ENCODE measurements at regions not wholly inside any gene's neighbourhood (a gene's known extent, or its start where the extent isn't known, plus 50 kb on each side); places are given as distances from the start of the nearest gene placed in this dataset.
"Not testable (repeated sequence)": the region's sequence is repeated elsewhere in the genome, so short reads cannot be mapped to it uniquely, and the experiment has no call there.

DNA sequence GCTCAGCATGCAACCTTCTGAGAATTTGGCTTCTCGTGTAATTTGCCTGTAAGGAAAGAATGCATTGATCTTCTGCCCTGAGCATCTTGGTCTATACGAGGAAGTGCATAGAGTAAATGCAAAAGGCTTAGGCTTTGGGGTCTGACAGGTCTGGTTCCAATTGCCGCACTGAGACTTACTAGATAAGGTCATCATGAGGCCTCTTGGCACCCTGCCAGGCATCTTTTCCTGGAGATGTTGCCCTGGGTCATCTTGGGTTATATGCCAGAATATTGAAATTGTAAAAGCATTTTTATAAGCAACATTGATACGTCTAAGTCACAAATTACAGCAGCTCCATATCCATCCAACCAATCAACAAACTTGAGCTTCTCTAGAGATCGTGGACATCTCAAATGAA, 108.8 kb upstream of the WARS2 start:
- DNase-seq: no peak
- H3K36me3 ChIP-seq: no peaks in the 10 kb centered on the region
- H3K27me3 ChIP-seq: no peaks in the 10 kb centered on the region
- no peaks in the 10 kb centered on the region for H3K9me3 ChIP-seq
- WGBS, 2 donors: 91 to 92% methylated on average over 5 of the region's 5 CpGs
- TF ChIP-seq EP300 (IDR thresholded peaks at IDR 0.05): no peak
- TF ChIP-seq POLR2AphosphoS5 (IDR thresholded peaks at IDR 0.05): no peak
- TF ChIP-seq POLR2A (IDR thresholded peaks at IDR 0.05): no peak
- TF ChIP-seq, protein P1, sequence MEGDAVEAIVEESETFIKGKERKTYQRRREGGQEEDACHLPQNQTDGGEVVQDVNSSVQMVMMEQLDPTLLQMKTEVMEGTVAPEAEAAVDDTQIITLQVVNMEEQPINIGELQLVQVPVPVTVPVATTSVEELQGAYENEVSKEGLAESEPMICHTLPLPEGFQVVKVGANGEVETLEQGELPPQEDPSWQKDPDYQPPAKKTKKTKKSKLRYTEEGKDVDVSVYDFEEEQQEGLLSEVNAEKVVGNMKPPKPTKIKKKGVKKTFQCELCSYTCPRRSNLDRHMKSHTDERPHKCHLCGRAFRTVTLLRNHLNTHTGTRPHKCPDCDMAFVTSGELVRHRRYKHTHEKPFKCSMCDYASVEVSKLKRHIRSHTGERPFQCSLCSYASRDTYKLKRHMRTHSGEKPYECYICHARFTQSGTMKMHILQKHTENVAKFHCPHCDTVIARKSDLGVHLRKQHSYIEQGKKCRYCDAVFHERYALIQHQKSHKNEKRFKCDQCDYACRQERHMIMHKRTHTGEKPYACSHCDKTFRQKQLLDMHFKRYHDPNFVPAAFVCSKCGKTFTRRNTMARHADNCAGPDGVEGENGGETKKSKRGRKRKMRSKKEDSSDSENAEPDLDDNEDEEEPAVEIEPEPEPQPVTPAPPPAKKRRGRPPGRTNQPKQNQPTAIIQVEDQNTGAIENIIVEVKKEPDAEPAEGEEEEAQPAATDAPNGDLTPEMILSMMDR (IDR thresholded peaks at IDR 0.05): no peak
- no peak overlapping the region for H3K27ac ChIP-seq
- no peak overlapping the region for H3K4me3 ChIP-seq
- no peaks in the 10 kb centered on the region for H3K4me1 ChIP-seq
- intact Hi-C loops (cut with DNase I): no loop called here

DNA sequence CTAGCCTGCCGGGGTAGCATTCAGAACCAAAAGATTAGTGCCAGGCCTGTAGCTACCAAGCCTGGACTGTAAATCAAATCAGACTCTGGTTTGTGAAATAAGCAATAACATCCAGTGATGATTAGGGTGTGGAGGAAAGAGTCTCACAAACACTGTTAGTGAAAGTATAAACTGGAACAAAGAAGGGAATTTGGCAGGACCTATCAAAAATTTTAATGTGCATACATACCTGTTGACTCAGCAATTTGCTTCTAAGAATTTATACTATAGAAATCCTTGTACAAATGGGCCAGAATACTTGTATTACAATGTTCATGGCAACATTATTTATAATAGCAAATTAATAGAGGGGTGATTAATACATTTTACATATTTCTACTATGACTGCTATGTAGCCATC, 109.8 kb upstream of the WARS2 start:
- H3K4me3 ChIP-seq: no peak overlapping the region
- H3K36me3 ChIP-seq: no peaks in the 10 kb centered on the region
- no peaks in the 10 kb centered on the region for H3K27me3 ChIP-seq
- H3K27ac ChIP-seq: no peak overlapping the region
- H3K4me1 ChIP-seq: no peaks in the 10 kb centered on the region
- 95 to 96% methylated on average over 1 of the region's 1 CpG for WGBS, 2 donors
- H3K9me3 ChIP-seq: no peaks in the 10 kb centered on the region
- intact Hi-C loops (cut with DNase I): no loop called here
- TF ChIP-seq POLR2A (IDR thresholded peaks at IDR 0.05) (no peak), EP300 (IDR thresholded peaks at IDR 0.05) (no peak), POLR2AphosphoS5 (IDR thresholded peaks at IDR 0.05) (no peak)
- TF ChIP-seq, protein P1 (IDR thresholded peaks at IDR 0.05): no peak
- no peak for DNase-seq

DNA sequence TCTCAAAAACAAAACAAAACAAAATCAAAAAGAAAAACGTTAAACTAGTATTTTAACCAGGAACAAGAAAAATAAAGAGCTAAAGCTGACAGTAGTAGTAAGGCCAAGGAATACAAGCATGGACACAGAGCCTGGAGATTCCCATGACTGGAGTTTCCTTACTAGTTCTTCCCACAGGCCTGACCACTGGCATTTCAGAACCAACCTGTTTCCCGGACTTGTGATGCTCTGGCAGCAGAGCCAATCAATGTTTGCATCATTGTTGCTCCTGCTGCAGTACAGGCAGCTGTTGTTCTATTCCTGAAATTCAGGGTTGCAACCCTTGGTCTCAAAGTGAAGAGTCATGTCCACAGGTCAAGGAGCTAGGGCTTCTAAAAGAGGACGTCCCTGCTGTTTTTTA, 111.3 kb upstream of the WARS2 start:
- no peaks in the 10 kb centered on the region for H3K4me1 ChIP-seq
- H3K4me3 ChIP-seq: no peak overlapping the region
- no peaks in the 10 kb centered on the region for H3K36me3 ChIP-seq
- intact Hi-C loops (cut with DNase I): no loop called here
- H3K27ac ChIP-seq: no peak overlapping the region
- no peak for DNase-seq
- TF ChIP-seq POLR2A (IDR thresholded peaks at IDR 0.05): no peak
- TF ChIP-seq, protein P1 (IDR thresholded peaks at IDR 0.05): no peak
- TF ChIP-seq POLR2AphosphoS5 (IDR thresholded peaks at IDR 0.05): no peak
- TF ChIP-seq EP300 (IDR thresholded peaks at IDR 0.05): no peak
- no peaks in the 10 kb centered on the region for H3K9me3 ChIP-seq
- no peaks in the 10 kb centered on the region for H3K27me3 ChIP-seq
- WGBS, 2 donors: 87 to 91% methylated on average over 3 of the region's 3 CpGs

DNA sequence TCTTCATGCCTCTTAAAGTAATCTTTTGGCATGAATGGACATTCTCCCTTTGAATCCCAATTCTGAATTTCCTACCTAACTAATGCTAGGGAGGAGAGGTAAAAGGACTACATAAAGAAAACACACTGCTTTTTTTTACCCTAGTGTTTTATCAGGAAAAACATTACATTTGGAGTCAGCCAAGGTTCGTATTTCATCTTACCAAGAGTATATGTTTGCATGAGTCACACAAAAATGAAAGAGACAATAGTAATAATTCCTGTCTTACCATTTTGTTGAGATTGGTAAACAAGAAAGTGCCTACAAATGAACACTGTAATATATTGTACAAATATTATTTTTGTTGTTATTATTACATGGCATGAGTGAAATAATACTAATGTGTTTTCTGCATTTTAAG, 112.9 kb upstream of the WARS2 start:
- WGBS, 2 donors: 50 to 84% methylated on average over 1 of the region's 1 CpG
- TF ChIP-seq, protein P1 (IDR thresholded peaks at IDR 0.05): no peak
- TF ChIP-seq POLR2AphosphoS5 (IDR thresholded peaks at IDR 0.05): no peak
- TF ChIP-seq EP300 (IDR thresholded peaks at IDR 0.05): no peak
- TF ChIP-seq POLR2A (IDR thresholded peaks at IDR 0.05): no peak
- Histone ChIP-seq H3K36me3 (no peaks in the 10 kb centered on the region), H3K27ac (no peak overlapping the region), H3K4me3 (no peak overlapping the region), H3K4me1 (no peaks in the 10 kb centered on the region), H3K9me3 (no peaks in the 10 kb centered on the region), H3K27me3 (no peaks in the 10 kb centered on the region)
- DNase-seq: no peak
- intact Hi-C loops (cut with DNase I): no loop called here

DNA sequence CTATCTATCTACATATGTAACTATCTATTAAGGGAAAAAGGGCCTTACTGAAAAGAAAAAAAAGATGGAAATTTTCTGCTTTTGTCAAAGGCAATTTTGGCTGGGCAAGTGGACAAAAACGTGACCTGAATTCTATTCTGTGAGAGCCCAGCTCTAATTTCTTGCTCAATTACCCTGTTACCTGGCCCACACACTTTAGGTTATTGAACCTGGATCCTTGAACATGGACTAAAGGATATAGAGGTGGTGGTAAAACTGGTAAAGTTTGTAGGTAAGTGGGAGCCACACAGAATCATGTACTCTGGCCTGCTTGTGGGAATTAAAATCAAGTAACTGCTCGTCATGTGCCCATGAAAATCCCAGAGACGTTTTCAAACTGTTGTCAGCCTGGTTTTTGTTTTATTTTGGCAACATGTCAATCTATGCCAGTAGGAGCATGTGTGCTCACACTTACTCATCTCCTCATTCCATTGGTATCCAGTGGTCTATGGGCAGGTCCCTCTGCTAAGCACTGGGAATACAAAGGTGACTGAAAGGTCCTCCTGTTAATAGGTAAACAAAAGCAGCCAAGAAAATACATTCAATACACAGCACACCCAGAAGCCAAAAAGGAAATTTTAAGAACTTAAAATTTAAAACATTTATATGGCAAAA, 113.7 kb upstream of the WARS2 start:
- Histone ChIP-seq H3K4me3 (no peak overlapping the region), H3K27me3 (no peaks in the 10 kb centered on the region), H3K36me3 (no peaks in the 10 kb centered on the region), H3K9me3 (no peaks in the 10 kb centered on the region), H3K4me1 (no peaks in the 10 kb centered on the region), H3K27ac (no peak overlapping the region)
- no peak for DNase-seq
- intact Hi-C loops (cut with DNase I): no loop called here
- WGBS, 2 donors: 72 to 87% methylated on average over 3 of the region's 3 CpGs
- TF ChIP-seq POLR2A (IDR thresholded peaks at IDR 0.05) (no peak), POLR2AphosphoS5 (IDR thresholded peaks at IDR 0.05) (no peak), EP300 (IDR thresholded peaks at IDR 0.05) (no peak)
- TF ChIP-seq, protein P1 (IDR thresholded peaks at IDR 0.05): no peak

DNA sequence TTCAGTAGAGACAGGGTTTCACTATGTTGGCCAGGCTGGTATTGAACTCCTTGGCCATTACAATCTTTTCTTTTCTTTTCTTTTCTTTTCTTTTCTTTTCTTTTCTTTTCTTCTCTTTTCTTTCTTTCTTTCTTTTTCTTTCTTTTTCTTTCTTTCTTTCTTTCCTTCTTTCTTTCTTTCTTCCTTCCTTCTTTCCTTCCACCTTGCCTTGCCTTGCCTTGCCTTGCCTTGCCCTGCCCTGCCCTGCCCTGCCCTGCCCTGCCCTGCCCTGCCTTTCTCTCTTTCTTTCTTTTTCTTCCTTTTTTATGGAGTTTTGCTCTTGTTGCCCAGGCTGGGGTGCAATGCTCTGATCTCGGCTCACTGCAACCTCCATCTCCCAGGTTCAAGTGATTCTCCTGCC, 112.5 kb upstream of the HAO2 start:
- H3K9me3 ChIP-seq; intact Hi-C loops (cut with DNase I); H3K27me3 ChIP-seq; H3K4me1 ChIP-seq; DNase-seq; H3K36me3 ChIP-seq; H3K4me3 ChIP-seq; H3K27ac ChIP-seq: not testable (repeated sequence)
- WGBS, 2 donors: 89 to 96% methylated on average over 1 of the region's 1 CpG
